IMR-90 (cell line): ENCODE measurements at regions not wholly inside any gene's neighbourhood (a gene's known extent, or its start where the extent isn't known, plus 50 kb on each side); places are given as distances from the start of the nearest gene placed in this dataset.

Source experiments
- BHLHE40 ChIP-seq: fragments of 150-350 bp; IDR thresholded peaks from 2 replicates; pipeline ENCODE4 v1.6.1; 2016; ENCODE audit warnings: mild to moderate bottlenecking, low read depth, low read length
- CHD1 ChIP-seq: IDR thresholded peaks from 2 replicates; pipeline ENCODE4 v1.6.1; 2012; ENCODE audit warnings: low read depth, low read length, improper control_type of control experiment
- ELK1 ChIP-seq: fragments of 150-350 bp; IDR thresholded peaks from 2 replicates; pipeline ENCODE4 v1.6.1; 2016; ENCODE audit warnings: low read depth, mild to moderate bottlenecking, low read length, moderate library complexity, borderline replicate concordance
- MAFK ChIP-seq: IDR thresholded peaks from 2 replicates; pipeline ENCODE4 v1.6.1; 2012; ENCODE audit warnings: low read depth, low read length, improper control_type of control experiment
- POLR2A ChIP-seq: IDR thresholded peaks from 2 replicates; pipeline ENCODE4 v1.6.1; 2012; ENCODE audit warnings: mild to moderate bottlenecking, low read depth, low read length
- RAD21 ChIP-seq: IDR thresholded peaks from 2 replicates; pipeline ENCODE4 v1.6.1; 2012; ENCODE audit warnings: low read length, improper control_type of control experiment
- RCOR1 ChIP-seq: IDR thresholded peaks from 2 replicates; pipeline ENCODE4 v1.6.1; 2012; ENCODE audit warnings: mild to moderate bottlenecking, low read length, improper control_type of control experiment; ENCODE audit not compliant: insufficient replicate concordance
- RFX5 ChIP-seq: IDR thresholded peaks from 2 replicates; pipeline ENCODE4 v1.8.0; 2012; ENCODE audit warnings: low read depth, mild to moderate bottlenecking, low read length, moderate library complexity
- TF ChIP-seq, protein P1 (sequence below): conservative IDR thresholded peaks from 2 replicates; pipeline ENCODE4 v1.5.1; 2012; ENCODE audit warnings: mild to moderate bottlenecking, low read depth, low read length, improper control_type of control experiment
- TF ChIP-seq, protein P2 (sequence below): fragments of 150-350 bp; IDR thresholded peaks from 2 replicates; pipeline ENCODE4 v1.6.1; 2017; ENCODE audit warnings: mild to moderate bottlenecking, antibody characterized with exemption, low read length, low read depth

DNA sequence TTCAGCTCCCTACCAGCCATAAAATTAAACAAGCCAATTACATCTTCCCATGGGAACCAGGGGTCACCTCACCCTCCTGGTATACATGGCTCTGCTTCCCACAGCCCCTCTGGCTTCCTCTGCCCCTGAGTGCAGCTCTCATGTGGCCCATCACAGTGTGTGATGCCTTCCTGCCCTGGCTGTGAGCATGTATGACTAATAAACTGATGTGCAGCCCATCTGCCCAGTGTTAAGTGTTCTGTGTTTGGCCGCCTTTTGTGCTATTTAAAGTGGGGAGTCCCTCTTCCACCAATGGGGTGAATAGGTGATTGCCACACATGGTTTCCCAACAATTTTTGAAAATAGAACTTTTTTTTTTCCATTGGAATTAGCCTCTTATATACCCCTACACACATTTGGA is 87.7 kb upstream of the PIEZO2 start:
- TF ChIP-seq RFX5 (no peak), POLR2A (no peak), CHD1 (no peak), ELK1 (no peak), RAD21 (no peak), BHLHE40 (no peak), MAFK (no peak), RCOR1 (no peak)
- TF ChIP-seq, protein P1, sequence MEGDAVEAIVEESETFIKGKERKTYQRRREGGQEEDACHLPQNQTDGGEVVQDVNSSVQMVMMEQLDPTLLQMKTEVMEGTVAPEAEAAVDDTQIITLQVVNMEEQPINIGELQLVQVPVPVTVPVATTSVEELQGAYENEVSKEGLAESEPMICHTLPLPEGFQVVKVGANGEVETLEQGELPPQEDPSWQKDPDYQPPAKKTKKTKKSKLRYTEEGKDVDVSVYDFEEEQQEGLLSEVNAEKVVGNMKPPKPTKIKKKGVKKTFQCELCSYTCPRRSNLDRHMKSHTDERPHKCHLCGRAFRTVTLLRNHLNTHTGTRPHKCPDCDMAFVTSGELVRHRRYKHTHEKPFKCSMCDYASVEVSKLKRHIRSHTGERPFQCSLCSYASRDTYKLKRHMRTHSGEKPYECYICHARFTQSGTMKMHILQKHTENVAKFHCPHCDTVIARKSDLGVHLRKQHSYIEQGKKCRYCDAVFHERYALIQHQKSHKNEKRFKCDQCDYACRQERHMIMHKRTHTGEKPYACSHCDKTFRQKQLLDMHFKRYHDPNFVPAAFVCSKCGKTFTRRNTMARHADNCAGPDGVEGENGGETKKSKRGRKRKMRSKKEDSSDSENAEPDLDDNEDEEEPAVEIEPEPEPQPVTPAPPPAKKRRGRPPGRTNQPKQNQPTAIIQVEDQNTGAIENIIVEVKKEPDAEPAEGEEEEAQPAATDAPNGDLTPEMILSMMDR: no peak
- TF ChIP-seq, protein P2, sequence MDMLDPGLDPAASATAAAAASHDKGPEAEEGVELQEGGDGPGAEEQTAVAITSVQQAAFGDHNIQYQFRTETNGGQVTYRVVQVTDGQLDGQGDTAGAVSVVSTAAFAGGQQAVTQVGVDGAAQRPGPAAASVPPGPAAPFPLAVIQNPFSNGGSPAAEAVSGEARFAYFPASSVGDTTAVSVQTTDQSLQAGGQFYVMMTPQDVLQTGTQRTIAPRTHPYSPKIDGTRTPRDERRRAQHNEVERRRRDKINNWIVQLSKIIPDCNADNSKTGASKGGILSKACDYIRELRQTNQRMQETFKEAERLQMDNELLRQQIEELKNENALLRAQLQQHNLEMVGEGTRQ: no peak
